ENCODE measurements at regions not wholly inside any gene's neighbourhood (a gene's known extent, or its start where the extent isn't known, plus 50 kb on each side); places are given as distances from the start of the nearest gene placed in this dataset.

DNA sequence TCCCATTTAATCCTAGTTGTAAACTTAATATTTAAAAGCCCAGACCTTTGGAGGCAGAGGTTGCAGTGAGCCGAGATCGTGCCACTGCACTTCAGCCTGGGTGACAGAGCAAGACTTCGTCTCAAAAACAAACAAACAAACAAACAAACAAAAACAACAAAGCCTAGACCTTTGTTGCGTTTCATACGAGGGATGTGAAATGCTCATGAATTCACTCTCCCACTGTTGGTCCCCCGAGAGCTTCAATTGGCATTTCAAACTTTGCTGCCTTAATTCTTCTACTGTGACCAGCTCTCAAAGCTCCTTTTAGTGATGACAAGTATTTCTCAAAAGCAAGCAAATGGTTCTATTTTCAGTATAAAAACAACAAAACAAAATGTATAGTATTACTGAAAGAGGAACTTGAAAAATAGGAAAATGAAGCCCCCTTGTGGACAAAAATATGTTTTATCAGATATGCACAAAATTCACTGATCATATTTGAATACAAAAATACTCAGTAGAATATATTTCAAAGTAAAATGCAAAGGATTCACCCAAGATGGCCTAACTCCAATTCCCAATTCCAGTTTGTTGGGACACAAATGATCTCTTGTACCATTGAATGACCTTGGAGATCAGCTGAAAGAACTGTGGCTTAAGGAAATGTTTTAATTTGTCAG, 140.4 kb downstream of the ESM1 start:
- TF ChIP-seq RAD21 (IDR thresholded peaks at IDR 0.05; ENCODE audit: low read depth): peak; percentile 73
- TF ChIP-seq, protein P1, sequence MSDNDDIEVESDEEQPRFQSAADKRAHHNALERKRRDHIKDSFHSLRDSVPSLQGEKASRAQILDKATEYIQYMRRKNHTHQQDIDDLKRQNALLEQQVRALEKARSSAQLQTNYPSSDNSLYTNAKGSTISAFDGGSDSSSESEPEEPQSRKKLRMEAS (IDR thresholded peaks at IDR 0.05): no peak
- TF ChIP-seq, protein P2, sequence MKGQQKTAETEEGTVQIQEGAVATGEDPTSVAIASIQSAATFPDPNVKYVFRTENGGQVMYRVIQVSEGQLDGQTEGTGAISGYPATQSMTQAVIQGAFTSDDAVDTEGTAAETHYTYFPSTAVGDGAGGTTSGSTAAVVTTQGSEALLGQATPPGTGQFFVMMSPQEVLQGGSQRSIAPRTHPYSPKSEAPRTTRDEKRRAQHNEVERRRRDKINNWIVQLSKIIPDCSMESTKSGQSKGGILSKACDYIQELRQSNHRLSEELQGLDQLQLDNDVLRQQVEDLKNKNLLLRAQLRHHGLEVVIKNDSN (IDR thresholded peaks at IDR 0.05): no peak

DNA sequence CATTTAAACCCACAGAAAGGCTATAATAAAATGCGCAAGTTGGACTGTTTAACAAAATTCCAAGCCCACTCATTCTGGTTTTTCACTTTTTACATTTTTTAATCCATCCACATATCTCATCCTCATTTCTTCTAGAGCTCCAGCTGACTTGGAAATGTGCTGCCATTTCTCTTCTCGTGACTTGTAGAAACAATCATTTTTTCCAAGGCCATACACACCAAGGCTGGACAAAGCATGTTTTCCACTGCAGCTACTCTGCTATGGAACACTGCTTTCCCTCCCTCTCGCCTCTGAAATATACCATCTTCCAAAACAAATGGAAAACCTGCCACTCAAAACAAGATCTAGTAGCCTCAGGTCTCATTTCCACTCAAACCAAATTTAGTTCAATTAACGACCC, 141.1 kb downstream of the ESM1 start:
- TF ChIP-seq, protein P1 (IDR thresholded peaks at IDR 0.05): no peak

DNA sequence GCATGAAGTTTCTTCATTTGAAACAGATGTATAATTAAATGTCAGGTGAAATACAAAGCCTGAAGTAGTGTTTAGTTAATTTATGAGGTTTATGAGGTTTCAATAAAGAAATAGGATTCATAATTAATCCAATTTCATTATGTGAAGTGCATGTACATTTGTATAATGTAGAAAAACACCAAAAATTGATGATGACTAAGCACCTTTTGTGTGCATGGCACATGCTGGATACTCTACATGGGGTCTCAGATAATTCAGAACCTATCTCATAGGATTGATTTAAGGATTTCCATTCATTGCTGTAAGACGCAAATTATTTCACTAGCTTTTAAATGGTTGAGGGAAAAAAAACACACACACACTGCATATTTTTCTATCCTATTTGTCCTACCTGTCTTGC, 143.9 kb downstream of the ESM1 start:
- no peak for TF ChIP-seq RAD21 (IDR thresholded peaks at IDR 0.05; ENCODE audit: low read depth)
- no peak for TF ChIP-seq FOXM1 (IDR thresholded peaks at IDR 0.05; ENCODE audit: borderline replicate concordance, low read depth)
- no peak for TF ChIP-seq EP300 (IDR thresholded peaks at IDR 0.05; ENCODE audit: borderline replicate concordance)
- TF ChIP-seq EGR1 (IDR thresholded peaks at IDR 0.05): no peak
- TF ChIP-seq ZBTB7A (IDR thresholded peaks at IDR 0.05; ENCODE audit: low read depth): no peak
- TF ChIP-seq TAF1 (IDR thresholded peaks at IDR 0.05; ENCODE audit: low read depth): no peak
- TF ChIP-seq, protein P3, sequence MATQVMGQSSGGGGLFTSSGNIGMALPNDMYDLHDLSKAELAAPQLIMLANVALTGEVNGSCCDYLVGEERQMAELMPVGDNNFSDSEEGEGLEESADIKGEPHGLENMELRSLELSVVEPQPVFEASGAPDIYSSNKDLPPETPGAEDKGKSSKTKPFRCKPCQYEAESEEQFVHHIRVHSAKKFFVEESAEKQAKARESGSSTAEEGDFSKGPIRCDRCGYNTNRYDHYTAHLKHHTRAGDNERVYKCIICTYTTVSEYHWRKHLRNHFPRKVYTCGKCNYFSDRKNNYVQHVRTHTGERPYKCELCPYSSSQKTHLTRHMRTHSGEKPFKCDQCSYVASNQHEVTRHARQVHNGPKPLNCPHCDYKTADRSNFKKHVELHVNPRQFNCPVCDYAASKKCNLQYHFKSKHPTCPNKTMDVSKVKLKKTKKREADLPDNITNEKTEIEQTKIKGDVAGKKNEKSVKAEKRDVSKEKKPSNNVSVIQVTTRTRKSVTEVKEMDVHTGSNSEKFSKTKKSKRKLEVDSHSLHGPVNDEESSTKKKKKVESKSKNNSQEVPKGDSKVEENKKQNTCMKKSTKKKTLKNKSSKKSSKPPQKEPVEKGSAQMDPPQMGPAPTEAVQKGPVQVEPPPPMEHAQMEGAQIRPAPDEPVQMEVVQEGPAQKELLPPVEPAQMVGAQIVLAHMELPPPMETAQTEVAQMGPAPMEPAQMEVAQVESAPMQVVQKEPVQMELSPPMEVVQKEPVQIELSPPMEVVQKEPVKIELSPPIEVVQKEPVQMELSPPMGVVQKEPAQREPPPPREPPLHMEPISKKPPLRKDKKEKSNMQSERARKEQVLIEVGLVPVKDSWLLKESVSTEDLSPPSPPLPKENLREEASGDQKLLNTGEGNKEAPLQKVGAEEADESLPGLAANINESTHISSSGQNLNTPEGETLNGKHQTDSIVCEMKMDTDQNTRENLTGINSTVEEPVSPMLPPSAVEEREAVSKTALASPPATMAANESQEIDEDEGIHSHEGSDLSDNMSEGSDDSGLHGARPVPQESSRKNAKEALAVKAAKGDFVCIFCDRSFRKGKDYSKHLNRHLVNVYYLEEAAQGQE (IDR thresholded peaks at IDR 0.05; ENCODE audit: low read depth): no peak
- TF ChIP-seq CREB1 (IDR thresholded peaks at IDR 0.05; ENCODE audit: low read depth): no peak
- TF ChIP-seq, protein P1 (IDR thresholded peaks at IDR 0.05): no peak

DNA sequence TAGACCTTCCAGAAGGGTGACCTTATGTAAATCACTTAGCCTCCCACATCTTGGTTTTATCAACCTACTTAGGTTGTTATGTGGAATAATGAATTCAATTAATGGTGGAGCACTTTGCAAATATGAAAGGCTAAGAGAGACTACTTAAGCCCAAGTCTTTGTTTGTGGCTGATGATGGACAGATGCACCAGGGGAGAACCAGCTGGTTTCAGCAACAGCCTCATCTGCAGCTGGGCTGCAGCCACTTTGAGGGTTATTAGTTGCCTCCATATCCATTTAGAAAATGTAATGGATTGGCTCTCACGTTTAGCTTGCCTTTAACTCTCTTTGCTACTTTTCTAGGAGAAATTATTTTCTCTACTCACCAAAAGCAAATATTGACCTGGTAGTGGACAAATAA, 146.6 kb downstream of the ESM1 start:
- no peak for TF ChIP-seq YY1 (IDR thresholded peaks at IDR 0.05; ENCODE audit: low read depth)
- TF ChIP-seq TAF1 (IDR thresholded peaks at IDR 0.05; ENCODE audit: low read depth): no peak
- no peak for TF ChIP-seq EP300 (IDR thresholded peaks at IDR 0.05; ENCODE audit: borderline replicate concordance)
- TF ChIP-seq, protein P1 (IDR thresholded peaks at IDR 0.05): no peak
- TF ChIP-seq ZBTB7A (IDR thresholded peaks at IDR 0.05; ENCODE audit: low read depth): no peak
- TF ChIP-seq EGR1 (IDR thresholded peaks at IDR 0.05): no peak
- no peak for TF ChIP-seq CEBPB (IDR thresholded peaks at IDR 0.05)
- no peak for TF ChIP-seq RAD21 (IDR thresholded peaks at IDR 0.05; ENCODE audit: low read depth)
- TF ChIP-seq, protein P3 (IDR thresholded peaks at IDR 0.05; ENCODE audit: low read depth): no peak
- TF ChIP-seq NFIC (IDR thresholded peaks at IDR 0.05): no peak
- no peak for TF ChIP-seq TCF12 (IDR thresholded peaks at IDR 0.05; ENCODE audit: low read depth)

DNA sequence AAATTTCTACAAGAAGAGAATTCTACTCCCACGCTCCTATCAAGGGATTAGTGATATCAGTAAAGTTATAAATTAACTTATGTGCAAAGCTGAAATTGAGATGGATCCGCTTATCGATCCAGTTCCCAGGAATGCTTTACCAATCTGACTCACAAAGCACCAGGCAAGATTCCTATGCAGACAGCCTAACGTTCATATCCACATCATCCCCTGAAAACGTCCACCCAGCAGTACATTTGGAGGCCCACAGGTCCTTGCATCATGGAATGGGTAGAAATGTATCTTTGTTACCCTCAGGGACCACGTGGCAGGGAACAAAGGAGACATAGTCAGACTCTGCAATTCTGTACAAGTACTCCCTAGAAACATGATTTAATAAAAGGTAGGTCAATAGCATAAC, 147.4 kb downstream of the ESM1 start:
- TF ChIP-seq, protein P1 (IDR thresholded peaks at IDR 0.05): no peak
- TF ChIP-seq TEAD4 (IDR thresholded peaks at IDR 0.05) (no peak), EGR1 (IDR thresholded peaks at IDR 0.05) (no peak), TAF1 (IDR thresholded peaks at IDR 0.05; ENCODE audit: low read depth) (no peak), ZBTB7A (IDR thresholded peaks at IDR 0.05; ENCODE audit: low read depth) (no peak), TCF12 (IDR thresholded peaks at IDR 0.05; ENCODE audit: low read depth) (no peak), YY1 (IDR thresholded peaks at IDR 0.05; ENCODE audit: low read depth) (no peak), FOXM1 (IDR thresholded peaks at IDR 0.05; ENCODE audit: borderline replicate concordance, low read depth) (no peak), CREB1 (IDR thresholded peaks at IDR 0.05; ENCODE audit: low read depth) (no peak), CEBPB (IDR thresholded peaks at IDR 0.05) (no peak), EP300 (IDR thresholded peaks at IDR 0.05; ENCODE audit: borderline replicate concordance) (no peak), RAD21 (IDR thresholded peaks at IDR 0.05; ENCODE audit: low read depth) (no peak), NFIC (IDR thresholded peaks at IDR 0.05) (no peak)
- TF ChIP-seq, protein P3 (IDR thresholded peaks at IDR 0.05; ENCODE audit: low read depth): no peak
- TF ChIP-seq, protein P2 (IDR thresholded peaks at IDR 0.05): no peak
